ENCODE measurements at regions not wholly inside any gene's neighbourhood (a gene's known extent, or its start where the extent isn't known, plus 50 kb on each side); places are given as distances from the start of the nearest gene placed in this dataset.

DNA sequence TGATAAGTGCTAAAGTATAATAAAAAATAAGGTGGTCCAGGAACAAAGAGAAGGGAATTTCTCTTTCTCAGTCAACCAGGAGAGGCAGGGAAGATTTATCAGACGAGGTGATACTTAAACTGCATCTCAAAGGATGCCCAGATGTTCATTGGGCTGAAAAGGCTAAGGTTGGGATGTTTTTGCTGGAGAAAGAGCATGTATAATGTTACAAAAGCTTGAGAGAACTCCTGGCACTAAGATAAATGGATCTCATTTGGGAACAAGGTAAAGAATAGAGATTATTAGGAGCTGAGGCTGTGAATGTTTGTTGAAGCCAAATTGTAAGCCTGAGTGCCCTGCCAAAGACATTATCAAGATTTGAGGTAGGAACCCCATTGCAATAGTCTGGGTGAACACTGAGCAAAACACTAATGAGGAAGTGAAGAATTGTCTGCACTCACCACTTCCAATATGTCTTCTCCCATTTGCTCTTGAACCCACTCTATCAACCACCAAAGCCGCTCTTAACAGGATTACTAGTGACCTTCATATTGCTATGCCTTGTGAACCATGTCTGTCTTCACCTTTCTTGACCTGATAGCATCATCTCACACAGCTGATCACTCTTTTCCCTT lies 149.0 kb upstream of the ARID2 start:
- TF ChIP-seq SCRT1 (tag by site-specific recombination; IDR thresholded peaks at IDR 0.05; ENCODE audit: borderline replicate concordance), result no peak
- no peak for TF ChIP-seq ZBTB8A (tag by site-specific recombination; IDR thresholded peaks at IDR 0.05)
- TF ChIP-seq, protein P1, sequence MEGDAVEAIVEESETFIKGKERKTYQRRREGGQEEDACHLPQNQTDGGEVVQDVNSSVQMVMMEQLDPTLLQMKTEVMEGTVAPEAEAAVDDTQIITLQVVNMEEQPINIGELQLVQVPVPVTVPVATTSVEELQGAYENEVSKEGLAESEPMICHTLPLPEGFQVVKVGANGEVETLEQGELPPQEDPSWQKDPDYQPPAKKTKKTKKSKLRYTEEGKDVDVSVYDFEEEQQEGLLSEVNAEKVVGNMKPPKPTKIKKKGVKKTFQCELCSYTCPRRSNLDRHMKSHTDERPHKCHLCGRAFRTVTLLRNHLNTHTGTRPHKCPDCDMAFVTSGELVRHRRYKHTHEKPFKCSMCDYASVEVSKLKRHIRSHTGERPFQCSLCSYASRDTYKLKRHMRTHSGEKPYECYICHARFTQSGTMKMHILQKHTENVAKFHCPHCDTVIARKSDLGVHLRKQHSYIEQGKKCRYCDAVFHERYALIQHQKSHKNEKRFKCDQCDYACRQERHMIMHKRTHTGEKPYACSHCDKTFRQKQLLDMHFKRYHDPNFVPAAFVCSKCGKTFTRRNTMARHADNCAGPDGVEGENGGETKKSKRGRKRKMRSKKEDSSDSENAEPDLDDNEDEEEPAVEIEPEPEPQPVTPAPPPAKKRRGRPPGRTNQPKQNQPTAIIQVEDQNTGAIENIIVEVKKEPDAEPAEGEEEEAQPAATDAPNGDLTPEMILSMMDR (tag by site-specific recombination; IDR thresholded peaks at IDR 0.05), result no peak
- TF ChIP-seq, protein P2, sequence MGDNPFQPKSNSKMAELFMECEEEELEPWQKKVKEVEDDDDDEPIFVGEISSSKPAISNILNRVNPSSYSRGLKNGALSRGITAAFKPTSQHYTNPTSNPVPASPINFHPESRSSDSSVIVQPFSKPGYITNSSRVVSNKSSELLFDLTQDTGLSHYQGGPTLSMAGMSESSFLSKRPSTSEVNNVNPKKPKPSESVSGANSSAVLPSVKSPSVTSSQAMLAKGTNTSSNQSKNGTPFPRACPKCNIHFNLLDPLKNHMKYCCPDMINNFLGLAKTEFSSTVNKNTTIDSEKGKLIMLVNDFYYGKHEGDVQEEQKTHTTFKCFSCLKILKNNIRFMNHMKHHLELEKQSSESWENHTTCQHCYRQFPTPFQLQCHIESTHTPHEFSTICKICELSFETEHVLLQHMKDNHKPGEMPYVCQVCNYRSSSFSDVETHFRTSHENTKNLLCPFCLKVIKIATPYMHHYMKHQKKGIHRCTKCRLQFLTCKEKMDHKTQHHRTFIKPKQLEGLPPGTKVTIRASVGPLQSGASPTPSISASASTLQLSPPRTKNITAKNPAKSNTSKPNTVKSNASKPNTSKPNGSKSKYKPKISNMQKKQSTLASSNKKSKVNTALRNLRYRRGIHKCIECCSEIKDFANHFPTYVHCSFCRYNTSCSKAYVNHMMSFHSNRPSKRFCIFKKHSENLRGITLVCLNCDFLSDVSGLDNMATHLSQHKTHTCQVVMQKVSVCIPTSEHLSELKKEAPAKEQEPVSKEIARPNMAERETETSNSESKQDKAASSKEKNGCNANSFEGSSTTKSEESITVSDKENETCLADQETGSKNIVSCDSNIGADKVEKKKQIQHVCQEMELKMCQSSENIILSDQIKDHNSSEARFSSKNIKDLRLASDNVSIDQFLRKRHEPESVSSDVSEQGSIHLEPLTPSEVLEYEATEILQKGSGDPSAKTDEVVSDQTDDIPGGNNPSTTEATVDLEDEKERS (tag by site-specific recombination; IDR thresholded peaks at IDR 0.05), result no peak
- TF ChIP-seq, protein P3, sequence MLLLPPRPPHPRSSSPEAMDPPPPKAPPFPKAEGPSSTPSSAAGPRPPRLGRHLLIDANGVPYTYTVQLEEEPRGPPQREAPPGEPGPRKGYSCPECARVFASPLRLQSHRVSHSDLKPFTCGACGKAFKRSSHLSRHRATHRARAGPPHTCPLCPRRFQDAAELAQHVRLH (tag by site-specific recombination; IDR thresholded peaks at IDR 0.05), result no peak
- no peak for TF ChIP-seq ZNF596 (tag by site-specific recombination; IDR thresholded peaks at IDR 0.05)
- TF ChIP-seq ZFP41 (tag by site-specific recombination; IDR thresholded peaks at IDR 0.05; ENCODE audit: borderline replicate concordance), result no peak
- TF ChIP-seq ZNF629 (tag by site-specific recombination; IDR thresholded peaks at IDR 0.05), result no peak
- no peak for TF ChIP-seq SP3 (tag by site-specific recombination; IDR thresholded peaks at IDR 0.05)
- TF ChIP-seq, protein P4, sequence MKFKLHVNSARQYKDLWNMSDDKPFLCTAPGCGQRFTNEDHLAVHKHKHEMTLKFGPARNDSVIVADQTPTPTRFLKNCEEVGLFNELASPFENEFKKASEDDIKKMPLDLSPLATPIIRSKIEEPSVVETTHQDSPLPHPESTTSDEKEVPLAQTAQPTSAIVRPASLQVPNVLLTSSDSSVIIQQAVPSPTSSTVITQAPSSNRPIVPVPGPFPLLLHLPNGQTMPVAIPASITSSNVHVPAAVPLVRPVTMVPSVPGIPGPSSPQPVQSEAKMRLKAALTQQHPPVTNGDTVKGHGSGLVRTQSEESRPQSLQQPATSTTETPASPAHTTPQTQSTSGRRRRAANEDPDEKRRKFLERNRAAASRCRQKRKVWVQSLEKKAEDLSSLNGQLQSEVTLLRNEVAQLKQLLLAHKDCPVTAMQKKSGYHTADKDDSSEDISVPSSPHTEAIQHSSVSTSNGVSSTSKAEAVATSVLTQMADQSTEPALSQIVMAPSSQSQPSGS (tag by site-specific recombination; IDR thresholded peaks at IDR 0.05; ENCODE audit: low read depth), result no peak
- no peak for TF ChIP-seq ZNF660 (tag by site-specific recombination; IDR thresholded peaks at IDR 0.05)
- TF ChIP-seq SALL2 (tag by site-specific recombination; IDR thresholded peaks at IDR 0.05; ENCODE audit: borderline replicate concordance), result no peak
- TF ChIP-seq BCL11B (tag by site-specific recombination; IDR thresholded peaks at IDR 0.05; ENCODE audit: low read depth), result no peak
- TF ChIP-seq HOXA7 (CRISPR knock-in tag; IDR thresholded peaks at IDR 0.05; ENCODE audit: borderline replicate concordance), result no peak

All from HEK293 (cell line).